Non-pigmented ciliary epithelial cell (primary cell): ENCODE measurements at regions not wholly inside any gene's neighbourhood (a gene's known extent, or its start where the extent isn't known, plus 50 kb on each side); places are given as distances from the start of the nearest gene placed in this dataset.

Experiments
- DNase-seq: peaks from one replicate; pipeline ENCODE4 v3.0.0-alpha.2; 2010; ENCODE audit warnings: low read depth

DNA sequence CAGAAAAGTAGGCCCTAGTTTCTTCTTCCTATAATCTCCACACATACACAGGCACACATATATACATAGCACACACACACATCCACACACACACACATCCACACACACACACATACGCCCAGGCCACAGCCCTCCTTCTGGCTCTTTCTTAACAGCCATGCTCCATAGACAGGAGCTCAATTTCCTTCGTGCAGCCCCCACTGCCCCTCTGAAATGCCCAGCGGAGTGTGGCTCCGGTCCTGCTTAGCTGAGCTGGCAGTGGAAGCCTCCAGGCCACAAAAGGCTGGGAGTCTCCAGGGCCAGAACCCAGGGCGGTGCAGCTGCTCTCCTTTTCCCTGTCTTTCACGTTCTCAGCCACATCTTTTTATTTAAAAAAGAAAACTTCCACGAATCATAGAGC, 282.9 kb upstream of the IGFBP3 start:
- DNase-seq = no peak

GRCh38 chr7:46202379-46202778, 281.3 kb upstream of the IGFBP3 start:
- no peak for DNase-seq

GRCh38 chr7:46201961-46202360, 280.9 kb upstream of the IGFBP3 start:
- DNase-seq = no peak

GRCh38 chr7:46198701-46199100, 277.6 kb upstream of the IGFBP3 start:
- no peak for DNase-seq

DNA sequence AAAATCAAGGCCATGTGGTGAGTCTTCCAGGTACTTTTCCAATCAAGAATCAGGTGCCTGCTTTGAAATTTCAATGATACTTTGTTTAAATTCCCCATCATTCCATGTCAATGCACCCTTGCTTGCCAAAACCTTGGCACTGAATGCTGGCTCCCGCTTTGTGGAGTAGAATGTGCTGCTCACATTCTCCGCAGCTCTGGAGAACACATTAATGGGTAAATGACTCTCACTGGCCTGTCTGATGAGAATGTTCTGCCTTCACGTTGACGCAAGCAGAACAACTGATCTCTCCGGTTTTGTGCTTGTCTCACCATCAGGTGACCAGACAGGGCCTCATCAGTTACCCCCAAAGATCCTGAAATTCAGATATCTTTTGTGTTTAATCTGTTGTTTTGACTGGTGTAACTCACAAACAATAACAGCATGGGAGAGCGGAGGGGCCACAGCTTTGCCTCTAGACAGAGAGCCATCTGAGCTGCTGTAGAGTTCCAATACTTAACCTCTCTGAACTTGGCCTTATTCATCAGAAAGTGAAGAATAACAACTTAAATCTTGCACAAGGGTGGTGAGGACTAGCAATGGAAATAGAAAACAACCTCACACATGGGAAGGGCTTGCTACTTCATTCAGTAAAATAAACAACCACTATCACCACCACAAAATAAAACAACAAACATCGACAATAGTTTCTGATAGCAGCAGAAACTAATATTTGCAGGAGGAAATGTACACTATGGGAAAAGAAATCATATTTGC, 276.9 kb upstream of the IGFBP3 start:
- DNase-seq = no peak

DNA sequence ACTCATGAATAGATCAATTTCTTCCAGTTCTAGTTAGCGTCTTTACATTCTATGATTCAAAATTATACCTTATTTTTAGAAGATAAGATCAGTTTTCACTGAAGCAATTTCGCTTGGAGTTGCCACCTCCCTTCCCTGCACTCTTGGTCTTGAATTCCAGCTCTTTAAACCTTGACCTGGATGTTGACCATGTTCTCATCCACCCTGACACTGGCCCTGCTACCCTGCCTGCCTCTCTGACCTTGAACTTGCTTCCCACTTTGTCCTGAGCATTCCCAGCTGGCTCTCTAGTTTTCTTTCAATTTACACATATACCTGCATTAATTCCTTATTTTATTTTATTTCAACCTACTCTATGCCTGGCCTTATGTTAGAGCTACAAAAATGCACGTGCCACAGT, 274.9 kb upstream of the IGFBP3 start:
- DNase-seq = no peak

DNA sequence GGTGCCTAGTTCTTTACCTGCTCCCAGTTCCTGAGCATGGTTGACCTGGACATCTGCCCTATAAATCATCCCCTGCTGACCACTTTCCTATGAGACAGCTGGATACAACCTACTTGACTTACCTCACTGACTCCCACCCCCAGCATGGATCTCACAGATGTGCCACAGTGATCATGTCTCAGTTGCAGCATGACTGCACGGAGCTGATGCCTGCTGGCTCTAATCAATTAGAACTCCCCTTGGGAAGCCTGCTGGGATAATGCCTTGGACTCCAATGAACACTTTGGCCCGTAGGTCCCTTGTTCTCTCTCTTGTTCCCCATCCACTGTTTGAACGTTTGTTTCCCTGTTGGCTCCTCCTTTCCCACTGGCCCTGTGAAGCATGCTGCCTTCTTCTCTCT, 271.2 kb upstream of the IGFBP3 start:
- no peak for DNase-seq

DNA sequence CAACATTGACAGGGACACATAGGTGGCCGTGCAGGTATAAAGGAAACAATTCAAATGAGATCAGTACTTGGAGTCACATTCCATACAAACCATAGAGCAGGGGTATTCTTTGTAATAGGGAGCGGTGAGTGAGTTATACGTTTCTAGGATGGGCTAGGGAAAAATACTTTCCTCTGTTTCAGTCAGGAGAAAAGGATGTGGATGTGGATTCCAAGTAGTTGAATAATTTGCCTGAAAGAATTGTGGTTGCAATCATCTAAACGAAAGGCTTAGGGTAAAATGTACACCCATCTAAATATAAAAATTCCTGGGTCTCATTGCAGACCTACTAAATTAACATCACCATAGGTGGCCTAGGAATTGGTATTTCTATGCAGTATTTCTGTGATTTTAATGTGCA, 270.7 kb upstream of the IGFBP3 start:
- peak; percentile 44 for DNase-seq

DNA sequence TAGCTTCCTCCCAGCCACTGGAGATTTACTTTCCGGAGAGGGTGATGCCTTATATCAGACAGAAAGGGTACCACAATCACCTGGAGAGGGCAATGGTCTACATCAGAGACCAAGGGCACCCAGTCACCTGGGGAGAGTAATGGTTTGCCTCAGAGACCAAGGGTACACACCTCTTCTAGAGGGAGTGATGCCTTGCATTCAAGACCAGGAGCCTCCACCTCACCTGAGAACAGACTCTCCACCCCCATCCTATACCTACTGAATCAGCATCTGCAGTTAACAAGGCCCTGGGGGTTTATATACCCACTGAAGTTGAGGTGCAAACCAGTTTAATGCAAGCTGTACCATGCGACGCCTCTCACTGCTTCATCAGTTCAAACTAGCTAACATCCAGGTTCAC, 270.2 kb upstream of the IGFBP3 start:
- DNase-seq = no peak

- no peak for DNase-seq
Observed at GRCh38 chr7:46189255-46189790, 268.3 kb upstream of the IGFBP3 start.

- DNase-seq = no peak
Observed at GRCh38 chr7:46186131-46186530, 265.1 kb upstream of the IGFBP3 start.

DNA sequence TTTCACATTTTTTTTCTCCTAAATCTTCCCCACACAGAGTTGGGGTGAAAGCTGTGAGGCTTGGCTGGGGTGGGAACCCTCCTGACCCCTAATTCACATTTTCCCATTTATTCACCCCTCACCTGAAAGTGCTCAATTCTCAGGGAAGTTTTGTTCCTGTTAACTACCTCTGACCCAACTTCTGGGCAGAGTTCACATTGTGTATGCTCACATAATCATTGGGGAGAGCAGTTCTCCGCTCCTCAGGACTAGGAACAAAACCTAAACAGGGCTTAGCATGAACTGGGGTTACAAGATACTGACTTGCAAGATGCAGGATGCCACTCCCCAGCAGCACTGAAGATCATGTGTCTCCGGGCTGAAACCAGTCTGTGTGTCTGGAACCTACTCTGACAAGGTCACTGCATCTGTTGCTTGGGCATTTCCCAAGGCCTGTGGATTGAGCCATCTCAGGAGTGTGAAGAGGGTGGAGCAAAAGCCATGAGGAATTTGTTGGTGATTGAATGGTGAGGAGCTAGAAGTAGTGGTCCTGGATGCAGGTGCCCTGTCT, 258.1 kb upstream of the IGFBP3 start:
- no peak for DNase-seq

DNA sequence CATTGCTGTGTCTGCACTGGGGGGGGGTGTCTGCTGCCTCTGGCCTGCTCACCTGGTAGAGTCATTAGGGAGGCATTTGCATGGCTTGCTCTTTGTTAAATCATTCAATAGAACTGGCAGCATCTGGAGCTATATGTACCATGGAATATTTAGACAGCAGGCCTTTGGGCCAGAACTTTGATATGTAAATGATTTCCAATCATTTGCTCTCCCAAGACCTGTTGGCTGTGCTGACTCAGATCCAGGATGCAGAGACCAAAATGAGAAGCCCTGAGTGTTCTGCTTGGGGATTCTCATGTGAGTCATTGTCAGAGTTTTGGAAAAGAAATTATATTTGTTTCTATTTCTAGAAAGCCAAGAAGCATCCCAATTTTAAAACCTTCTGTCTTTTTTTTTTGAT, 257.6 kb upstream of the IGFBP3 start:
- DNase-seq = no peak

DNA sequence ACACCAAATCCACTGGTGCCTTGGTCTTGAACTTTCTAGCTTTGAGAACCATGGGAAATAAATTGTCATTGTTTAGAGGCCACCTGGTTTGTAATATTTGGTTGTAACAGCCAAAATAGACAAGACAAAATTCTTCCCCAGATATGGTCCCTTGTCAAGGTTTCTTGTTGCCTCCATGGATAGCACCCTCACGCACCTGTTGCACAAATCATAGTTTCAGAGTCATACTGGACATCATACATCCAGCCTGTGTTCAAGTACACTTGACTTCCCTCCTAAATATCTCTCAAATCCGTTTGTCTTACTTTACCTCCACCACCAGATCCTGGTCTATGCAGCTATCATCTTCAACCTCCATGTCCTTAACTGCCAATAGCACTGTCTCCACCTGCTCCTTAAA, 256.7 kb upstream of the IGFBP3 start:
- no peak for DNase-seq

GRCh38 chr7:46175221-46175620, 254.1 kb upstream of the IGFBP3 start:
- DNase-seq = no peak

GRCh38 chr7:46174196-46174580, 253.1 kb upstream of the IGFBP3 start:
- no peak for DNase-seq

DNA sequence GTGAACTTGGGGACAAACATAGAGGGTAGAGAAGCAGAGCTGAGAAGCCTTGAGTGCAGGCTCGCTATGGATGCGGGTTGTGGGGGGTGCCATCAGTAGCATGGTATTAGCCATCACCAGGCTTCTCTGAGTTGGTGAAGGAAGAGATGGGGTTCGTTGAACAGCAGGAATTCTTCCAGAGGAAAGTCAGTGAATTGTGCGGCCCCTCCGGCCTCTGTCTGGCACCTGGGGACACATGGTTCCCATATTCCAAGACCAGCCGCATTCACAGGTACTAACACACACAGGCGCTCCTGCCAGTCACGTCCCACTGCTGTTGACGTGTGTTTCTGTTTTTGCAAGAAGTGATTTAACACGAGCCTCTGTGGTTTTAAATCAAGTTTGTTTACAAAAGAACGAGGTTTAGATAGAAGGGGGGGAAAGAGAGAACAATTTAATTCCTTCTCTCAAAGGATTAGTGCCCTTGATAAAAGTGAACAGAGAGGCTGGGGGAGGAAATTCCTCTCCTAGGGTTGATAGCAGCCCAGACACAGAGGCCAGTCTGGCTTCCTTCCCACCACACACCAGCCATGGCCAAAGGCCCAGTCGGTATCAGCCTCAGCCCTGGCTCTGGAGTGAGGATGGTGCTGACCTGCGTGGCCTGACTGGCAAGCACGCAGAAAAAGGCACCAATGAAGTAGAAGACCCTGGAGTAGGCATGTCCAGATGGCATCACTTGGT, 252.6 kb upstream of the IGFBP3 start:
- DNase-seq = no peak

DNA sequence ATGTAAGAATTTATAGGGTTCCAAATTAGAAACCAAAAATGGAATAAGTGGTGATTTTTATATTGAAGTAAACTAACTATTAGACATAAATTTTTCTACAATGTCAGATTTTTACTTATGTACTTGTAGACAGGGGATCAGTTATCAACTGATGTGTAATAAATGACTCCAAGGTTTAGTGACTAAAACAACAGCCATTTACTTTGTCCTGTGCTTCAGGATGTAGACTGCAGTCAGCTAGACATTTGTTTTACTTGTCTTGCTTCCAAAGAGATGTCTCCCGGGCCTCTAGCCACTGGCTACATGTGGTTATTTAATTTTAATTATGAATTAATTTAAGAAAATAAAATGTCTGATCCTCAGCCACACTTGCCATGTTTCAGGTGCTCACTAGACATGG, 249.7 kb upstream of the IGFBP3 start:
- no peak for DNase-seq

- DNase-seq = no peak
Observed at GRCh38 chr7:46170021-46170420, 248.9 kb upstream of the IGFBP3 start.

DNA sequence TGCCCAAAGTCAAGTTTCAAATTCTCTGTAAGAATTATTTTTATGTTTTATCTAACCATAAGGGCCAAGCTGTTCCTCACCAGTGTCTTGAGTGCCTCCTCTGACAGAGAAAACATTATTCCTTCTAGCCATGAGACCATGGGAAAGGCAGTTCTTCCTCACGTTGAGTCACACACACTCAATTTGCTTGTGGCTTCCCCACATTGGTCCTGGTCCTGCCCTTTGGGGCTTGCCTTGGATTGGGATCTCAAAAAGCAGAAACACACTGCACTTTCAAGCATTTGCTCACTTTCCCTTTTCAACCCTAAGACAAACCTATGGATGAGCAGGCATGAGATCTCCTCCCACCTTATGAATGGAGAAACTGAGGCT, 248.3 kb upstream of the IGFBP3 start:
- no peak for DNase-seq

GRCh38 chr7:46168671-46169383, 247.8 kb upstream of the IGFBP3 start:
- DNase-seq = no peak

DNA sequence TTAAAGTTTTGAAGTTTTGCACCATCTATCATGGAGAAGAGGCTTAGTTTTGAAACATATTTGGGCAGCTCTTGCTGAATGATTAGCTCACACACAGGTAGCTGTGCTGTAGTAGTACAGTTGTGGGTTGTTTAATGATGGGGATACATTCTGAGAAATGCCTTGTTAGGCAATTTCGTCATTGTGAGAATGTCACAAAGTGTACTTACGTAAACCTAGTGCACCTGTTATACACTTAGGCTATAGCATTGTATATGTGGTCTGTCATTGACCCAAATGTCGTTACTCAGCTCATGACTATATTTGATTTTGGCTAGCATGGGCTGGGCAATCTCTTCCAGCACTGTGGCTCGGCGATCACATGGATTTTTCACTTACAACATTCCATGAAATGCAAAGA, 247.2 kb upstream of the IGFBP3 start:
- DNase-seq = no peak

DNA sequence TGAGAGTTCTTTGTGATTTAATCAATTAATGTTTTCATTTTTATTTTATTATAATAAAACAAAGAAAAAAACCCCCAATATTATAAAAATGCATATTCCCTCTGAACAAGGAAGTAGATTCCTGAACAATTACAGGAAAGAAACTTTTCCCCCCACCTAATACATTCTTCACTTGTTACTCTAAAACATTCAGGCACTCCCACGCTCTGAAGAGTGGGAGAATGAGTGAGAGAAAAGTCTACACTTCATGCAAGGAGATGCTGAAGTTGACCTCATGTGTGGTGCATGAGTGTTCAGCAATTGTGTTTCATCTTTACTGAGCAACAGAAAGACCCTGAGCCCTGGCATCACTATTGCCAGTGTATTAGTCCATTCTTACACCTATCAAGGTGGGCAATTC, 244.2 kb upstream of the IGFBP3 start:
- no peak for DNase-seq
